Stimulated activated memory B cell treated with anti-CD40 and anti-IgM and Interleukin-4, amounts not matched to agents 10 μg/mL and 1 μg/mL and 100 μg/mL, for 72 hours (primary cell): ENCODE measurements at regions not wholly inside any gene's neighbourhood (a gene's known extent, or its start where the extent isn't known, plus 50 kb on each side); places are given as distances from the start of the nearest gene placed in this dataset.
A peak's percentile ranks its signal among the peaks of the same experiment; 100 is the strongest.

Experiments
- ATAC-seq: fragments of 150-1000 bp; cut with Tn5 transposase; 2 replicates; pipeline ENCODE4 v1.10.0; 2021
- H3K27ac Mint-ChIP-seq: one replicate; pipeline ENCODE4 v1.8.0; 2022; ENCODE audit warnings: mild to moderate bottlenecking, mixed read lengths
- H3K27me3 Mint-ChIP-seq: one replicate; pipeline ENCODE4 v1.8.0; 2022; ENCODE audit warnings: mixed read lengths
- H3K36me3 Mint-ChIP-seq: one replicate; pipeline ENCODE4 v1.8.0; 2022; ENCODE audit warnings: mixed read lengths
- H3K4me1 Mint-ChIP-seq: one replicate; pipeline ENCODE4 v1.8.0; 2022; ENCODE audit warnings: mixed read lengths
- H3K4me3 Mint-ChIP-seq: one replicate; pipeline ENCODE4 v1.8.0; 2022; ENCODE audit warnings: mild to moderate bottlenecking, moderate library complexity, mixed read lengths
- H3K9me3 Mint-ChIP-seq: one replicate; pipeline ENCODE4 v1.8.0; 2022; ENCODE audit warnings: mixed read lengths

- no peak for ATAC-seq
- no peak overlapping the region for H3K4me3 Mint-ChIP-seq
- no peaks in the 10 kb centered on the region for H3K36me3 Mint-ChIP-seq
- H3K4me1 Mint-ChIP-seq, result peaks cover 8% of the 10 kb centered on the region
- no peaks in the 10 kb centered on the region for H3K27me3 Mint-ChIP-seq
- no peak overlapping the region for H3K27ac Mint-ChIP-seq
- H3K9me3 Mint-ChIP-seq, result no peaks in the 10 kb centered on the region
Measured at GRCh38 chr6:137783710-137784109, 83.3 kb upstream of the TNFAIP3 start.

DNA sequence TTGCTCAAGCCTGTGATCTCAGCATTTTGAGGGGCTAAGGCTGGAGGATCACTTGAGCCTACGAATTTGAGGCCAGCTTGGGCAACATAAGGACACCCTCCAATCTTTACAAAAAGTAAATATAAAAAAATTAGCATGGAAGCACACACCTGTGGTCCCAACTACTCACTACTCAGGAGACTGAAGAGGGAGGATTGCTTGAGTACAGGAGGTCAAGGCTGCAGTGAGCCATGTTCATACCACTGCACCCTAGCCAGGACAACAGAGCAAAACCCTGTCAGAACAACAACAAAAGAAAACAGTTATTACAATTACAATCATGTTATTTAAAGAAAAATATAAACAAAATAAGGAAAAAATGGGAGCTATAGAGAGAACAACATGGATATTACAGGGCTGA, 82.5 kb upstream of the TNFAIP3 start:
- Mint-ChIP-seq H3K4me1 (peaks cover 13% of the 10 kb centered on the region), H3K9me3 (peaks cover 3% of the 10 kb centered on the region), H3K36me3 (no peaks in the 10 kb centered on the region), H3K27me3 (no peaks in the 10 kb centered on the region), H3K27ac (no peak overlapping the region), H3K4me3 (no peak overlapping the region)
- no peak for ATAC-seq

DNA sequence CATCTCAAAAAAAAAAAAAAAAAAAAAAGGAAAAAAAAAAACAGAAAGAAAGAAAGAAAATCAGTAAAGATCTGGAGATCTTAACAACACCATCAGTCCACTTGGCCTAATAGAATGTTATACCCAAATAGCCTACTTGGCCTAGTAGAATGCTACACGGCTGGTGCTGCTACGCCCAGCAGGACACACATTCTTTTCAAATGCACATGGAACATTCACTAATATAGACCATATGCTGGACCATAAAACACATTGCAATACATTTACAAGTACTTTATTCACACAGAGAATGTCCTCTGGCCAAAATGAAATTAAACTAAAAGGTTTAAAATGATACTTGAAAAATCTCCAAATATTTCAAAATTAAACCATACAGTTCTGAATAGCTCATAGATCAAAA, 80.0 kb upstream of the TNFAIP3 start:
- no peak for ATAC-seq
- no peaks in the 10 kb centered on the region for H3K27me3 Mint-ChIP-seq
- no peak overlapping the region for H3K27ac Mint-ChIP-seq
- H3K36me3 Mint-ChIP-seq, result no peaks in the 10 kb centered on the region
- peaks cover 29% of the 10 kb centered on the region for H3K4me1 Mint-ChIP-seq
- peaks cover 3% of the 10 kb centered on the region for H3K9me3 Mint-ChIP-seq
- H3K4me3 Mint-ChIP-seq, result no peak overlapping the region

GRCh38 chr6:137788248-137788647, 78.8 kb upstream of the TNFAIP3 start:
- ATAC-seq, result no peak
- no peak overlapping the region for H3K4me3 Mint-ChIP-seq

GRCh38 chr6:137791281-137792159, 75.5 kb upstream of the TNFAIP3 start:
- H3K4me1 Mint-ChIP-seq, result peaks cover 47% of the 10 kb centered on the region
- ATAC-seq, result no peak
- H3K4me3 Mint-ChIP-seq, result no peak overlapping the region

More at GRCh38 chr6:137788248-137788647, 78.8 kb upstream of the TNFAIP3 start:
- no peak overlapping the region for H3K27ac Mint-ChIP-seq
- peaks cover 3% of the 10 kb centered on the region for H3K9me3 Mint-ChIP-seq
- H3K36me3 Mint-ChIP-seq, result no peaks in the 10 kb centered on the region
- no peaks in the 10 kb centered on the region for H3K27me3 Mint-ChIP-seq
- peaks cover 31% of the 10 kb centered on the region for H3K4me1 Mint-ChIP-seq

DNA sequence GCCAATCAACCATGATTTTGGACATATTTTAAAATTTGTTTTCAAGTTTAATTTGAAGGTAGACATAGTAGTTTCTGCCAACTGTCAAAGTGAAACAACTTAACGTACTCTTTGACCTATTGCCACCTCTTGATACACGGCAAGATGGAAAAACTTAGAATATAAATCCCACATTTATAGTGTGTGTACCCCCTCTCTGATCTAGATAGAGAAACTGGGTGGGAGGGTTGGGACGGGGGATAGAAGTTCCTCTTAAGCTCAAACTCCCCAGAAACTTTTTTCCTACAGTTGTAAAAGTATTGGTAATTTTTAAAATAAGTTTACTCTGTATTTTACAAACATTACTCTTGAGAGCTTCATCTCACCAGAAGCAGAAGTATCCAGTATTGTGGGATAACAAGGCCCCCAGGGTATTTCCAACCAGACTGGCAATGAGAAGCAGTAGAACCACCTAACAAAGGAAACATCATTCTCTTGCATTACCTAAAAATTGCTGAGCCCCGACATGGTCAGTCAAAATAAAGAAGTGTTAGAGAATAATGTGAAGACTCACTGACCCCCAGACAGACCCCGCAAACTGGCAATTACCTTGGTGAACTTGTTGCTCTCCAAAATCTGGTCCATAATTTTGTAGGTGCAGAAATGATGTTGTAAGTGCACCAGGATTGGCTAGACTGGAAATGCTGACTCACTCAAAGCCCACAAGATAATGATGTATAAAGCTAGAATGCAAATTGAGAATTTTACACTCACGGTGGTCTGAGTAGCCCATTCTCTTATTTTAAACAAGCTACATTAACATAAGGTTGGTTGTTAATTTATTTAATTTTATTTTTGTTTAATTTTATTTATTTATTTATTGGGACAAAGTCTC, 74.7 kb upstream of the TNFAIP3 start:
- Mint-ChIP-seq H3K27ac (peak overlapping the region; percentile 26), H3K36me3 (no peaks in the 10 kb centered on the region), H3K9me3 (peaks cover 3% of the 10 kb centered on the region), H3K27me3 (no peaks in the 10 kb centered on the region), H3K4me3 (no peak overlapping the region), H3K4me1 (peaks cover 47% of the 10 kb centered on the region)
- peak; percentile 59 for ATAC-seq

More at GRCh38 chr6:137791281-137792159, 75.5 kb upstream of the TNFAIP3 start:
- H3K27me3 Mint-ChIP-seq, result no peaks in the 10 kb centered on the region
- H3K9me3 Mint-ChIP-seq, result peaks cover 3% of the 10 kb centered on the region
- H3K27ac Mint-ChIP-seq, result peak overlapping the region; percentile 26
- no peaks in the 10 kb centered on the region for H3K36me3 Mint-ChIP-seq

DNA sequence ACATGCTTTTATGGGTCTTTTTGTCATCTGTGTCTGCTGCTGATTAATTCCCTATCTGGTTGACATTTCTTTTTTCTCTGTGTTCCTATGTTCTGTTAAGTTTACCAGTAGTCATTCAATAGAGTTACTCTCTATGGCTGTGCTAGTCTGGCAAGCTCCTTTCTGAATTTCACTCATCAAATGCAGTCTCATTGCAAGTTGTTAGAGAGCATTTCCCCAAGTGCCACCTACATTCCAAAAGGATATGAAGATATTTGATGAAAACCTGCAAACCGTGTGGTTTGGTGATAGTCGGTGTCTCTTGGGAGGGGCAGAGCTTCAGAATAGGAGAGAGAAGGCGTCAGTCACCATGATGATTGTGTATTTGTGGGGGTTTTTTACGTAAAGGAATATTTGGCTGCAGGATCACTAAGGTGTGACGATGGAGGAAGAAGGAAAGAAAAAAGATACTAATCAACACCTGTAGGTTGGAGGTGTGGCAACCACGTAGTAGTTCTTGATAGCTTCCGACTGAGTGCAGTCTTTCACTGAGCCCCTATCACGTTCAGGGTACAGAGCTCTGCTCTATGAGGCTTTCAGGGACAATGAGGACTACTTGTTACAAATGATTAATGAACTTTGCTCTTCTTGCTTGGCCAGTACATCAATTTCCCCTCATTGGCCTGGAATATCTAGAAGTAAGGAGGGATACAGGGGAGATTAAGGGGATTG, 73.1 kb upstream of the TNFAIP3 start:
- Mint-ChIP-seq H3K4me1 (peaks cover 49% of the 10 kb centered on the region), H3K4me3 (no peak overlapping the region), H3K36me3 (no peaks in the 10 kb centered on the region), H3K27ac (peak overlapping the region; percentile 26), H3K9me3 (peaks cover 1% of the 10 kb centered on the region), H3K27me3 (no peaks in the 10 kb centered on the region)
- no peak for ATAC-seq

GRCh38 chr6:137794516-137795201, 72.4 kb upstream of the TNFAIP3 start:
- Mint-ChIP-seq H3K4me3 (no peak overlapping the region), H3K4me1 (peaks cover 51% of the 10 kb centered on the region), H3K9me3 (no peaks in the 10 kb centered on the region), H3K27ac (peak overlapping the region; percentile 26), H3K36me3 (no peaks in the 10 kb centered on the region), H3K27me3 (no peaks in the 10 kb centered on the region)
- ATAC-seq, result no peak

DNA sequence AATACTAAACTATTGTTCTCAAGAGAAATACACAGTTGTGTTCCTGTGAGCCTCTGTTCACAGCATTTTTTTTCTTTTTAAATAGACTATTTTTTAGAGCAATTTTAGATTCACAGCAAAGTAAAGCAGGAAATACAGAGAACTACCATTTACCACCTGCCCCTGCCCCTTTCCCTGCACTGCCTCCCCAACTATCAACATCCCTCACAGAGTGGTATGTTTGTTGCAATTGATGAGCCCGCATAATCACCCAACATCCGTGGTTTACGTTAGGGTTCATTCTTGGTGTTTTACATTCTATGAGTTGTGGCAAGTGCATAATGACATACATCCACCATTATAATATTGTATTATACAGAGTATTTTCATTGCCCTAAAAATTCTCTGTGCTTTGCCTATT, 71.6 kb upstream of the TNFAIP3 start:
- no peak overlapping the region for H3K4me3 Mint-ChIP-seq
- H3K27me3 Mint-ChIP-seq, result no peaks in the 10 kb centered on the region
- ATAC-seq, result no peak
- H3K4me1 Mint-ChIP-seq, result peaks cover 51% of the 10 kb centered on the region
- no peaks in the 10 kb centered on the region for H3K36me3 Mint-ChIP-seq
- no peaks in the 10 kb centered on the region for H3K9me3 Mint-ChIP-seq
- H3K27ac Mint-ChIP-seq, result peak overlapping the region; percentile 26

GRCh38 chr6:137798261-137798660, 68.8 kb upstream of the TNFAIP3 start:
- H3K4me3 Mint-ChIP-seq, result no peak overlapping the region
- H3K36me3 Mint-ChIP-seq, result no peaks in the 10 kb centered on the region
- H3K27me3 Mint-ChIP-seq, result no peaks in the 10 kb centered on the region
- no peak overlapping the region for H3K27ac Mint-ChIP-seq
- H3K9me3 Mint-ChIP-seq, result peaks cover under 1% of the 10 kb centered on the region
- H3K4me1 Mint-ChIP-seq, result peaks cover 40% of the 10 kb centered on the region
- ATAC-seq, result no peak

DNA sequence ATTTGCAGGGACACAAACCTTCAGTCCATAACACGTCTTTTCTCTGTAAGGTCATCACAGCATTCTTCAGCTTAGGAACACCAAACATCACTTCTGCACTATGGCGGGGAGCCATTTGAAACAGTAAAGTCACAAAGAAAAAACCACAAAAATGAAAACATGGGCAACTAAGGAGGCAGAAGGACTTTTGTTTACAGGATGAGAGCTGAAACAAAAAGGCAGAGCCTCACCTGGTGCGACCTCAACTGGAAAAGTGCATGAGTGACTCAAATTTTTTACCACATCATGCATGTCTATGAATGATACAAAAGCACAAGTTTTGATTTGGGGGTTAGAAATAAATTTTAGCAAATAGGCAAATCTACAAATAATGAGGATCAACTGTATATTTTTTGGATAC, 68.2 kb upstream of the TNFAIP3 start:
- Mint-ChIP-seq H3K4me1 (peaks cover 34% of the 10 kb centered on the region), H3K27me3 (no peaks in the 10 kb centered on the region), H3K27ac (peak overlapping the region; percentile 68), H3K4me3 (no peak overlapping the region), H3K36me3 (no peaks in the 10 kb centered on the region), H3K9me3 (peaks cover 4% of the 10 kb centered on the region)
- ATAC-seq, result no peak

DNA sequence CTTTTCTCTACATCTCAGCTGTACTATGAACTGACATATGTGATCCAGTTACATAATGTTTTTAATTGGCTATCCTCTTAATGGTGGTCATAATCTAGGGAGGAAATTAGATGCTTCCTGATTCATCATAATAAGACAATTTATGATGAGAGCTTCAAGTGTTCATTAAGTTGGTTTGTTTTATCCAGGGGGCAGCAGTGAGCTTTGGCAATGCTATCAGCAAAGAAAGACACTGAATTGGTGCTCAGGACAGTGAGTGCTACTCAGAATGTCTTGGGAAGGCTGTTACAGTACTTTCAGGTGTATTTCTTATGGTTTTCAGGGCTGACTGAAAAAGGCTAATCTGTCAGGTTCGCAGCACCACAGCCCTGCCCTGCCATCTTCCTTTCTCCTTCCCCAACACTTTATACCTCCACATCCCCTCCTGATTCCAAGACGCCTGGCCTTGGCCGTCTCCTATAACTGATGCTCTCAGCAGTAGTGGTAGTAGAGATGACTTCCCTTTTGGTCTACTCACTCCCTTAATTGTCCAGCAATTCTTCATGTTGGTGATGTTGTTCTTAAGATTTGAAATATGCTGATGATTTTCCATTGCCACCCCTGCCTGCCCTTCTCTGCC, 67.0 kb upstream of the TNFAIP3 start:
- Mint-ChIP-seq H3K4me3 (no peak overlapping the region), H3K9me3 (peaks cover 4% of the 10 kb centered on the region), H3K4me1 (peaks cover 23% of the 10 kb centered on the region), H3K27ac (peak overlapping the region; percentile 68), H3K27me3 (no peaks in the 10 kb centered on the region), H3K36me3 (no peaks in the 10 kb centered on the region)
- ATAC-seq, result peak; percentile 70

GRCh38 chr6:137800762-137801161, 66.3 kb upstream of the TNFAIP3 start:
- Mint-ChIP-seq H3K4me3 (no peak overlapping the region), H3K4me1 (peaks cover 23% of the 10 kb centered on the region)
- no peak for ATAC-seq

GRCh38 chr6:137801352-137802114, 65.5 kb upstream of the TNFAIP3 start:
- peaks cover 4% of the 10 kb centered on the region for H3K9me3 Mint-ChIP-seq
- ATAC-seq, result no peak
- no peaks in the 10 kb centered on the region for H3K27me3 Mint-ChIP-seq
- H3K4me1 Mint-ChIP-seq, result peaks cover 23% of the 10 kb centered on the region
- no peak overlapping the region for H3K27ac Mint-ChIP-seq
- no peaks in the 10 kb centered on the region for H3K36me3 Mint-ChIP-seq
- H3K4me3 Mint-ChIP-seq, result no peak overlapping the region

More at GRCh38 chr6:137800762-137801161, 66.3 kb upstream of the TNFAIP3 start:
- H3K27me3 Mint-ChIP-seq, result no peaks in the 10 kb centered on the region
- H3K27ac Mint-ChIP-seq, result peak overlapping the region; percentile 68
- peaks cover 4% of the 10 kb centered on the region for H3K9me3 Mint-ChIP-seq
- H3K36me3 Mint-ChIP-seq, result no peaks in the 10 kb centered on the region
